NCI-H748 (cell line): ENCODE measurements at regions not wholly inside any gene's neighbourhood (a gene's known extent, or its start where the extent isn't known, plus 50 kb on each side); places are given as distances from the start of the nearest gene placed in this dataset.

ENCODE experiments used
- DNase-seq: peaks from one replicate; lab custom pipeline; 2025; ENCODE audit not compliant: unreplicated experiment; lab: John Stamatoyannopoulos, UW

DNA sequence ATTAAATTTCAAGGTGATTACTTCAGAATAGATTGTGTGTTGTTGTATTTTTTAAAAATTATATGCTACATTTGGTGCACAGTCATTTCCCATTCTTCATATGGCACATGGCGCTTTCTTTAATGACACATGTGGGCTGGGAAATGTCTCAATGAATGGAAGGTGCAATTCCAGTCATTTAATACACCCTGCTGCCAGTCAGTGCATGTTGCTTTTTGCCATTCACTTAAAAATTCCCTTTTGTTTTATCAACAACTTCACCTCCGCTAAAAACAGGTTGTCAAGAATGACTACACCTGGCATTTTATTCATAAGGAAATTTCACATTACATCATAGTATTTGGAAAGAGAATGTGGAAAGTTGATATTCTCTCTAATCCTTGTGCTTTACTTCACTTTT lies 716.4 kb upstream of the ADAMTS5 start:
- no peak for DNase-seq

DNA sequence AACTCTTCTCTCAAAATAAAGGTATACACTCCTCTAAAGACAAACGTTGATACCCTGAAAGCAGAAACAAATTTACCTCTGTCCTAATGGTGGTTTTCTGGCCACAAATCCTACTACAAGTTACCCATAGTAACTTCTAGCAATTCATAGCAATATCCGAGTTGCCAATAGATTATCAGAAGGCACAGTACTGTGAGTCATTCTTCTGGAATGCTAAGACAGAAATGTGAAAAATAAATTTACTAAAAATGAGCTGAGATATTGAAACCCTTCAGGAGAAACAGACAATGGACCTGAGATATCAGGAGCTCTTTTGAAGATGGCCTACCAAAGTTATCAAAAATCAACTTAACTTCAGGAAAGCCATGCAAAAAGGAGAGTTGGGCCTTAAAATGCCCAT lies 715.0 kb upstream of the ADAMTS5 start:
- DNase-seq, result no peak

DNA sequence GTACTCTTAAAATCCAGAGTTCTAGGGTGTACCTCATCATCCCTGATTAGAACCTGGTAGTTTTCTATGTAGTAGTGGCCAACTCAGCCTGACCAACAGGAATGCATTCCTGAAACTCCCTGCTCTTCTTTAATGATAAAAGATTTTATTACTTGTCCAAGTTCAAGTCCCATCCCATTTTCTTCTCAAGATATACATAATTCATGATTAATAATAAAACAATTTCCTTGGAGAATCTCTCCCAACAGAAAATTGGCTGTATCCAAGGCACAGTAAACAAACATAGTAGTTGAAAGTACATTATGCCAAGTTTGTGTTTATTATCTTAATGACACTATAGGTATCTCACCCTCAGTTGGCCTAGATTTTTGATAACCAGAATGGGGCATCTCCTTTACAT lies 714.1 kb upstream of the ADAMTS5 start:
- DNase-seq, result no peak

DNA sequence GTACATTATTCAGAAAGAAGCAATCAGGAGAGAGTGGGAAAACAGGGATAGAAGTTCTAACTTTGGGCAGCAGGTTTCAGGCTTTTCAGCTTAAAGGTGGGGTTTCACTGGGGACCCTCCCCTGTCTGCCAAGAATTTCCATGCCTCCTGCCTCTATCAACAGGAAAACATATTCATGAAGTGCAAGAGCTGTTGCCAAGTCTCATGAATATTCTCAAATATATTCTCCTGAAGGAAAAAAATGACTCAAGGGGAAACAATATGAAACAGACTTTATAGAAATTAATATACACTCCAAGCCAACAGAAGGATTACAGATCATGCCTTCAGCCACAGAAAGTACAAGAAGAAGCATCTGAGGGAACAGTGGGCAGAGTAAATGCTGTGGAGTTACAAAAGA lies 713.3 kb upstream of the ADAMTS5 start:
- DNase-seq, result no peak

DNA sequence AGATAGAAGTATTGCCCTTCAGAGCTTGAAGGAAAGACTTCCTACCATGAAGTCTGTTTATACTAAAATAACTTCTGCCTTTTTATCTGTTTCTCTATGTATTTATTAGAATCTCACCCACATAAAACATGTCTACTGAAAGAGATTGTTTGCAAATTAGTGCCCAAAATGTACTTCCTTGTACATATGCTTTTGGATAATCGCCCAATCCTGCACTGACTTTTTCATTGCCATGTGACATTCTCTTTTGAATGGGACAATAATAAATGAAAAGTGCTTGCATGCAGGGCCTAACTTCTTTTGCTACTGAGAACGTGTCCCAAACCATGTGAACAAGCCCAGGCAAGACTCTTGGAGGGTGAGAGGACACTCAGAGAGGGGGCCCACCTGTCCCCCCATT lies 711.6 kb upstream of the ADAMTS5 start:
- DNase-seq, result no peak

DNA sequence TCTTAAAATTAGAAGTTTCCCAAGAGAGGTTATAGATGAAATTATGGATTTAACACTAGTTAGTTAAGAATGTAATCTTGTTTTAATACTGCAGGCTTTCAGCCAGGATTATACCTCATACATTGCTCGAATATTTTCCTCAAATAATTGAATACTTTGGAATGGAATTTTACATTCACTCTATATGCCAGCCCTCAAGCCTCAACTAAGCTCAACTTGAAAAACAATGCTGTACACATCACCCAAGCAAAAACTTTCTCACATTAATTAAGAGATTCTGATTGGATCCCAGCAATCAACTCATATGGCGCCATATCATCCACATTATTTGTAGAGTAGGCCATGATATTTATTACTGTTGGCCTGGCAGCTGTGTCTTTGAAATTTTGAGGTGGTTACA lies 710.7 kb upstream of the ADAMTS5 start:
- no peak for DNase-seq

DNA sequence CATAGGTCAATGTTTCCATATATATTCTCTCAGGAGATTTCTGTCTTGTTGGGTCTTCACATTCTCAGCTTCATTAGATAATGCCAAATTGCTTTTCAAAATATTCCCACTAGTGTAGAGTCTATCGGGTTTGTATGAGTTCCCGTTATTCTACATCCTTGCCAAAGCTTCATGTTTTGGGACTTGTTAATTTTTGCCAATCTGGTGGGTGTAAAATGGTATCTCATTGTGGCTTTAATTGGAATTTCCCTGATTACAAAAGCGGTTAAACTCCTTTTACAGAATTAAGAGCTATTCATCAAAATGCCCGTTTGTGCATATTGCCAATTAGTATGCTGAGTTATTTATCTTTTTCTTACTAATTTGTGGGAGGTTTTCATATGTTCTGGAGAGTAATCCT lies 708.4 kb upstream of the ADAMTS5 start:
- no peak for DNase-seq

DNA sequence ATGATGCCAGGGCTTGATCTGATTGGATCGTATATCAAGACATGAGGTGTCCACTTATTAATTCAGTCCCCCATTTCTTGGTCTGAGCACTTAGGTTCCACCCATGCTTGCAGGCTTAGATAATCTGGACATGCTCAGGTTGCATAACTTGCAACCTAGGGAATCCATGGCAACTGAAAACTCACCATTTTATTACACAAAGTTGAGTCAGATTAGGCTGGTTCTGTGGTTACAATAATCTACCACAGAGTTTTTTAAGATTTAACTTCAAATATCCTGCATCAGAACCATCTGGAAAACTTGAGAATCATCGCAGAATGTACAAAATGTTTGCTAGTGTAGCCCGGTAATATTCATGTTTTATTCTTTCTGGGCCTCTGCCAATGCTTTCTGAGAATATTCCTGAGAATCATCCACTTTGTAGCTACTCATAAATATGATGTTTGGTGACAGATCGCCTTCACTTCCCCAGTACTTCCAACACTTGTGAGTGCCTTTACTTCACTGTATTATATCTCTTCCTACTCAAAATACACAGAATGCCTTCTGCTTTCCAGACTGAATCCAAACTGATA lies 707.2 kb upstream of the ADAMTS5 start:
- DNase-seq, result no peak

DNA sequence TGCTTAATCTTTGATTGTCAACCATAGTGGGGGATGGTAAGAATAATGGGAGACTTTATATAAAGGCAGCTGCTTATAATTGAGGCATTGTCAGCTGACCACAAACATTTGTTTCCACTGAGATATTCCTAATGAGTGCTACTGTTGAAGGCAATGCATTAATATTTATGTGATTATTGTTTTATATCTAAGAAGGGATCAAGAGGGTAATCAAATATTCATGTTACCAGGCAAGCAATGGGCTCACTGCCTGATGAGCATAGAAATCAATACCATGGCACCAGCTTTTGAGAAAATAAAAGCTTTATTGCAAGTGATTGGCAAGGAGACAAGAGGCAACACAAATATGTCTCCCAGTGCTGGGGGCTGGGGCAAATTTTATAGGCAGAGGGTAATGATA lies 706.7 kb upstream of the ADAMTS5 start:
- no peak for DNase-seq

DNA sequence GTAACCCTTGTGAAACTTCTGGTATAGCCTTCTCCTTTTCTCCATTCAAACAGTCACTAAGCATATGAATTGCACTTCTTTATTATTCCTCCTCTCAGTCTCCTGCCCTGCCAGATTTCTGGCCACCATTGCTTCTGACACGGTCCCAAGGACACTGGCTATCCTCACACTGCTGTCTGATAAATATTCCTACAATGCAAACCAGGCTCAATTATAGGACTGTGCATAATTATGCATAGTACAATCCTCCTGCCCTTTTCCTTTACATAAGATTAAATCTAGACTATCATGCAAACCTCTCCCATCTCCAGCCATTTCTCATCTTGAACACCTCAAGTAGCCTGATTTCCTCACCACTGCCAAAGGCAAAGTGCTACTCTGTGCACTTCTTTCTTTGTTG lies 704.3 kb upstream of the ADAMTS5 start:
- no peak for DNase-seq

DNA sequence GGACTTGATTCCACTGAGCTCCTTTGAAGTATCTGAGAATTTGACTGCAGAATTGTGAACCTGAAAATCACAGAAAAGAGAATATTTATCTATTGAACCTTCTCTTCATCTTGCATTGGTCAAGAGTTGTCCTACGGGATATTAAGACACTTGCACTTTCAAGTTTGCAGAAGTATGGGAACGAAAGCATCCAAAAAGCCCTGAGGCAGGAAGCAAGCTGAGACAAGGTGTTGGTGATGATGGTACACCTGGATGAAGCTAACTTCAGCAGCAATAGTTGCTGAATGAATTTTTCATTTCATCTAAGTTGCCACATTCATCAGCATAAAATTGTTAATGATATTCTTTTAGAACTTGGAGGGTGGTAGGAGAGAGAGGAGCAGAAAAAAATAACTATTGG lies 686.6 kb upstream of the ADAMTS5 start:
- DNase-seq, result no peak

DNA sequence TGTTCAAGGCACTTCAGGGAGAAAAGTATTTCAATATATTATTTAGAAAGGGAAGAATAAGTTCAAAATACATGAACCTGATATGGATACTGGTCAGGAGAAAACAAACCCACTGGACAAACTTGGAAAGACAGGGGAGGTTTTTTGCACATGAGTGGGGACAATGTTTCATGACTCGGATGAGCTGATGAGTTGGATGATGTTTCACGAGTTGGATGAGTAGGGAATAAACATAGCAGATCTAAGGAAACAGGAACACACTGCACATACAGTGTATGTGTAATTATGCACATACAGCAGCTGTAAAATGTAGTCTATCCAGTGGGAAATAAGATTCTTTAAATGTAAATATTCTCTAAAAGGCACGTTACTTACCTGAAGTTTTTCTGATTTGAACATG lies 682.9 kb upstream of the ADAMTS5 start:
- DNase-seq, result no peak

DNA sequence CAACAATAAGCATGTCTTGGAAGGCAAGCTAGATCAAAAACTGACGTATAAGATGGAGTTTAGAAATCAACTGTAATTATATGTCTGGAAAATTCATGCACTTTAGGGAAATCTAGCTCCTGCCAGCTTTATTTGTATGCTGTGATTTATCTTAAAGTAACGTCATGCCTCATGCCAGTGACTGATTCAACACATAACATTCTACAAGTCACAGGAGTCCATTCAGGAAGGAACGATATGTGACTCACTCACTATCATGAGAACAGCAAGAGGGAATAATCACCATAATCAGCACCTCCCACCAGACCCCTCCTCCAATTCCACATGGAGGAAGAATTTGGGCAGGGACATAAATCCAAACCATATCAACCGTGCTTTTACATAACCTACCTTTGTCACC lies 682.4 kb upstream of the ADAMTS5 start:
- DNase-seq, result no peak

DNA sequence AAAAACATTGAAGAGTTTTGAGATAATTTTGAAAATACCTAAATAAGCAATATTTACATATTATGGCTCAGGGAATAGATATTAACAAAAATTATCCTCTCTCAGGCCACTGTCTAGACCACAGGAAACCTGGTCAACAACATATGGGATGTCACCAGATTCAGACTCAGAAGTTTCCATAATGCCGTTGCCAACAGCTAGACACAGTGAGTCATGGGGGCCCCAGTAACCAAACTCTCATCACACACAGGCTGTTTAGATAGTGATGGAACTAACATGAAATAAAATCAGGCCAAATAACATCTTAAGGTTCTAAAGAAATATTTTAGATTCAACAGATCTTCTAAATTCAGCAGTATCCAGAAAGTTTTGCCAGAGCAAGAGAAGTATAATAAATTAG lies 681.7 kb upstream of the ADAMTS5 start:
- no peak for DNase-seq

DNA sequence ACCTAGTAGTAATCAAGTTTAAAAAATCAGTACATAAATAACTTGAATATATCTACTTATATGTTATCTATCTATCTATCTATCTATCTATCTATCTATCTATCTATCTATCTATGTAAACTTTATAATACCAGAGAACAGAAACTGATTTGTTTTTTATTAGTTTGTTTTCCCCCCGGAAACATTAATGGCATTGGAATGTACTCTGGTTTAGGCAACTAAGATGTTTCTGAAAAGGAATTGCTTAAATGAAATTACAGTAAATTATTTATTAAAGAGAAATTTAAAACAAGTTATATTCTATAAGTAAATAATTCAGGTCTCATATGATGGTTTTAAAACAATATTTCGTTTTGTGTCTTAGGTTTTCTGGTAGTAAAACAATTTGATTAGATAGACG lies 681.0 kb upstream of the ADAMTS5 start:
- no peak for DNase-seq

DNA sequence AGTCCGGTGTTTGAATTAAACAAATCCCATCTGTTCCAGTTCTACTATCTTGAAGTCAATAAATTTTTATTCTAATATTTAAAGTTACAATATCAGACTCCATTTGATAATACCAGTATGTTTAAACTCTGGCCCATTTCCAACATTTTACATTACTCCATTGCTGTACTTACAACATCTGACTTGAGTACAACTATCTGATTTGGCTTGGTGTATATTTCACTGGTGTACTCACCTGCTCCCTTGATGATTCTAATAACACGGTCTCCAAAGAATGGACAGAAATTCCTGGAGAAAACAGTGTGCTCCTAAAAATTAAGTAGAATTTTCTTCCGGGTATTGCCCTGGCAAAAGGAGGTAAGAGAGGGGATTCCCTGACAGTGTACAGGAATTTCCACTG lies 680.5 kb upstream of the ADAMTS5 start:
- DNase-seq, result no peak

DNA sequence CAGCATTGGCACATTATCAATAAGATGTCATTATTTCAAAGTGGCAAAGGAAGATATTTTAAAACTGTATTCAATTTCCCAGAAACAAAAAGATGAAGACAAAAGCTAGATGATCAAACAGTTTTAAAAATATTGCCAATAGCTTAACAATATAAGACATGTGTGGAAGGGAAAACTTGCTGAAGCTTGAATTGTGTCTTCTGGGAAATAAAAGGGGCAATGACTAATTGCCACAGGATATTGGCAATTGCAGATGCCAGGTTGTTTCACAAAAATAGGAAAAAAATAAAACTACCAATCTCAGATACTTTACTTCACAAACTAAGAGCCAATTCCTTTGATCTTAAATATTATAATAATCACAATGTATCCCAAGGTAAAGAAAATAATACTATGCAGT lies 679.8 kb upstream of the ADAMTS5 start:
- DNase-seq, result no peak

DNA sequence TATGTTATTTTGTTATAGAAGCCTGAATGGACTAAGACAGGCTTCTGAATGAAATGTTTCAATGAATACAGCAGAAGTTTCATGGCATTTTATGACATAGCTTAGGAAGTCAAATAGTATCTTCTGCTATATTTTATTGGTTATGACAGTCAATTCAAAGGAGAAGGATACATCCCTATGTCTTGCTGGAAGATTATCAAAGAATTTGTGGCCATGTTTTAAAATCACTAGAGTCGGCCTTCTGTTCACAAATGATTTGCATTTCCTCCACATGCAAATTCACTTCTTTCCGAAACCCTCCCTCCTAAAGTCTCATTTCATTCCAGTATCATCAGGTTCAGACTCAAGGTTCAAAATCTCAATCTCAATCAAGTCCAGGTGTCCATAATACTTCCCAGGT lies 679.2 kb upstream of the ADAMTS5 start:
- DNase-seq, result no peak

DNA sequence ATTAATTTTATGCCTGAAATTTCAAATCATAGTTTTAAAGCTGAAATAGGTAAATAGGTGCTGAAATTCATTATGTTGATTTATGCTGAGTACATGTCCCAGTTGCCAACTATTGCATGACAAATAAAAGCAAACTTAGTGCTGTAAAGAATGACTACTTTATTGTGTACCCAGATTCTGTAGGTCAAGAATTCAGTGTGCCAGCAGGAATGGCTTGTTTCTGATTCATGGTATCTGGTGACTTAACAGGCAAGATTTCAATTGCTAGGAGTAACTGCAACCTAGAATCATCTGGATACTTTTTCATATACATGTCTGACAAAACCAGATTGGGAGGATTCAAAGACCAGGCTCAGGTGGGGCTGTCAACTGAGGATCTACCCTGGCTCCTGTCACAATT lies 678.4 kb upstream of the ADAMTS5 start:
- no peak for DNase-seq

DNA sequence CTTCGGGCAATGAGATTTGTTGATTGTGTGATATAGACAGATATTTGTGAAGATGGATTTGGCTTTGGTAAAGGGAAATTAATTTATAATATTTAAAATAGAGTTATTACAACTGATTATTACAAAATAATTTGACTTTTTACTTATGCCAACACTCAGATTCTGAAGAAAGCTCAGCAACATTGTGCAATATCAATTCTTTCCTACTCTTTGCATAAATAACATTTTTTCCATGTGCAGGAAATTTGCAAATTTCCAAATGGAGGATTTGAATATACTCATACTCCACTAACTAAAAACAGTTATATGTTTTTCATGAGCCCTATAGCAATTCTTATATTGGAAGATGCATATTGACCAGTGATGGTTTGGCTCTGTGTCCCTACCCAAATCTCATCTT lies 676.4 kb upstream of the ADAMTS5 start:
- no peak for DNase-seq

DNA sequence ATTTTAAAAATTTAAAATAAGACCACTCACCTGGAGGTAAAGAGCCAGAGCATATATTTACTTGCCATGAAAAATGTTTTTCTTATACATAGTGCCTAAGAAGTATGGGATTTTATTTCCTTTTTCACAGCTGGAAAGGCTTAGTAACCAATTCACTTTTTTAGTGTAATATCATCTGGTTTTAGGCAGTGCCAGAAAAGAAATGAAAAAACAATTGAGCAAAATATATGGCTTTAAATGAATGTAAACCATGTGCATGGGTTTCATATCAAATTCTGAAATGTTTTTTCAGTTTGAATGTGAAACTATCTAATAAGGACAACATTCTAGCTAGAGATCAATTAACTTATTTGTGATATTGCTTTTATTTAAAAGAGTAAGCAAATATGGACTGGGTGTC lies 672.4 kb upstream of the ADAMTS5 start:
- DNase-seq, result no peak

DNA sequence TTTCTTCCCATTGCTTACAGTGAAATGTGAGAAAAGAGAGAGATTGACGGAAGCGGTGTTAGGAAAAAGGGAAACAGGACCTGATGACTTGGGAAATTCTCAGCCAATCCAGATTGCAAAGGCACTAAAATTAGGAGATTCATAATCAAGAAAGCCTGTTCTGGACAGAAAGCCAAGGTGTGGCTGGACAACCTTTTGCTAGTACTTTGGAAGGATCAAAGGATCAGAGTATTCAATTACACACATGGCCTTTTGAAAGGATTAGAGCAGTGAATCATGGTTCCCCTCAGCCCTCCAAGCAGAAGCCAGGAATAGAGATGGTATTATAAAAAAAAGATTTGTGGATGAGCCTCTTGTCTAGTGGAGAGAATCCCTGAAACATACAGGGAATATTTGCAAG lies 669.8 kb upstream of the ADAMTS5 start:
- no peak for DNase-seq

DNA sequence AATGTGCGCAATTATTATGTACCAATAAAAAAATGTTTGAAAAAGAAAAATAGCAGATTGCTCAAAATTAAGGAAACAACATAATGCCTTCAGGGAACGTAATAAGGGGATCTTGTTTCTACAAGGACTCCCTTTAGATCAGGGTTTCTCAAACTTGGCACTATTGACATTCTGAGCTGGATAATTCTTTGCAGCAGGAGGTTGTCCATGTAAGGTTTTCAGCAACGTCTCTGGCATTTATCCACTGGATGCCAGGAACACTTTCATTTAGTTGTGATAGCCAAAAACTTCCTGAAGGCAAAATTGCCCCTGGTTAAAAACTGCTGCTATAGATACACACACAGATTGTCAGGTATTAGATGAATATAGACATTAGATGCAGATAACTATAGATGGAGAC lies 666.7 kb upstream of the ADAMTS5 start:
- no peak for DNase-seq

DNA sequence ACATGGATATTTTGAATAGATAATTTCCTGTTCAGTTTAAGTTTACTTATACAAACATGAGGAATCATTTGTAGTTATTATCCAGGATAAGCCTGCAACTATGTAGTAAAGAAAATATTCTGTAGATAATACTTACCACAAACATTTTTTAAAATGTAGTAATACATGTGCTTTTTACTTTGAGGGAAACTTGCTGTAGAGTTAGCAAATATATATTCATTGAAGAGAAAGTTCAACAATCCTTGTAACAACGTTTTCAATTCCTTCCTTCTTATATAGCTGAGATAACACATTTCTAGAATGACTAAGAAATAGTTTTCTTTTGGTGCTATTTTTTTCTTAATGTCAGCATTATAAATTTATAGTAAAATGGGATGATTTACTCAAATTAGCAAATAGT lies 664.6 kb upstream of the ADAMTS5 start:
- DNase-seq, result no peak
